OCI-LY3 (cell line): ENCODE measurements at regions not wholly inside any gene's neighbourhood (a gene's known extent, or its start where the extent isn't known, plus 50 kb on each side); places are given as distances from the start of the nearest gene placed in this dataset.

ENCODE experiments used
- H2AFZ ChIP-seq: fragments of 200-600, 300-600 bp; shearing (Covaris generic); 2 replicates; pipeline ENCODE4 v1.6.0; 2014; ENCODE audit warnings: antibody characterized with exemption, low read depth, low read length
- H3K27ac ChIP-seq: fragments of 200-600, 300-600 bp; sonication (generic); 2 replicates; pipeline ENCODE4 v1.5.1; 2014; ENCODE audit warnings: mild to moderate bottlenecking, low read length, moderate library complexity, mixed read lengths
- H3K27me3 ChIP-seq: fragments of 200-600, 300-600 bp; sonication (generic); 2 replicates; pipeline ENCODE4 v1.6.1; 2014; ENCODE audit warnings: low read depth, low read length, mixed read lengths
- H3K36me3 ChIP-seq: fragments of 200-600, 300-600 bp; sonication (generic); replicated peaks from 2 replicates; pipeline ENCODE3; 2014; ENCODE audit warnings: low read depth, low read length, mixed read lengths
- H3K4me1 ChIP-seq: fragments of 300-600, 200-600 bp; sonication (generic); 2 replicates; pipeline ENCODE4 v1.6.1; 2014; ENCODE audit warnings: low read length, mixed read lengths
- H3K4me2 ChIP-seq: fragments of 200-600, 300-600 bp; sonication (generic); 2 replicates; pipeline ENCODE4 v1.6.1; 2014; ENCODE audit warnings: low read length, mixed read lengths
- H3K4me3 ChIP-seq: fragments of 300-600, 200-600 bp; sonication (generic); 2 replicates; pipeline ENCODE4 v1.5.1; 2014; ENCODE audit warnings: antibody characterized with exemption, mild to moderate bottlenecking, low read length, moderate library complexity
- H3K79me2 ChIP-seq: fragments of 300-600, 200-600 bp; shearing (Covaris generic); 2 replicates; pipeline ENCODE4 v1.6.1; 2014; ENCODE audit warnings: mild to moderate bottlenecking, low read length, mixed read lengths
- H3K9ac ChIP-seq: fragments of 300-600, 200-600 bp; shearing (Covaris generic); 2 replicates; pipeline ENCODE4 v1.6.0; 2014; ENCODE audit warnings: mild to moderate bottlenecking, low read length, moderate library complexity
- H3K9me3 ChIP-seq: fragments of 200-600, 300-600 bp; shearing (Covaris generic); 2 replicates; pipeline ENCODE4 v1.6.1; 2014; ENCODE audit warnings: low read length, mixed read lengths; ENCODE audit not compliant: insufficient read depth
- H4K20me1 ChIP-seq: fragments of 200-600, 300-600 bp; sonication (generic); 2 replicates; pipeline ENCODE4 v1.6.1; 2016; ENCODE audit warnings: low read length, mixed read lengths; ENCODE audit not compliant: insufficient read depth
- CTCF ChIP-seq: fragments of 200-600, 300-600 bp; sonication (generic); IDR thresholded peaks from 2 replicates; pipeline ENCODE4 v1.5.1; 2014; ENCODE audit warnings: antibody characterized with exemption, low read length, low read depth
- EZH2phosphoT487 ChIP-seq: fragments of 200-600 bp; shearing (Covaris generic); IDR thresholded peaks from 2 replicates; pipeline ENCODE4 v1.6.1; 2018; ENCODE audit warnings: antibody characterized with exemption, mixed run types, low read depth

GRCh38 chr5:86881493-86882090 lies 263.9 kb downstream of the COX7C start:
- H4K20me1 ChIP-seq, result no peaks in the 10 kb centered on the region
- no peaks in the 10 kb centered on the region for H3K9me3 ChIP-seq
- no peaks in the 10 kb centered on the region for H3K79me2 ChIP-seq
- H3K27me3 ChIP-seq, result no peaks in the 10 kb centered on the region
- H2AFZ ChIP-seq, result no peak overlapping the region
- H3K4me1 ChIP-seq, result no peaks in the 10 kb centered on the region
- TF ChIP-seq EZH2phosphoT487, result no peak
- no peak for TF ChIP-seq CTCF
- no peak overlapping the region for H3K4me3 ChIP-seq
- H3K4me2 ChIP-seq, result no peak overlapping the region
- no peaks in the 10 kb centered on the region for H3K36me3 ChIP-seq
- no peak overlapping the region for H3K27ac ChIP-seq
- H3K9ac ChIP-seq, result no peak overlapping the region

- Histone ChIP-seq H3K79me2 (no peaks in the 10 kb centered on the region), H3K4me1 (no peaks in the 10 kb centered on the region), H3K27me3 (no peaks in the 10 kb centered on the region), H3K9me3 (no peaks in the 10 kb centered on the region), H3K9ac (no peak overlapping the region), H3K4me2 (no peak overlapping the region), H4K20me1 (no peaks in the 10 kb centered on the region), H3K27ac (no peak overlapping the region), H3K4me3 (no peak overlapping the region), H3K36me3 (no peaks in the 10 kb centered on the region), H2AFZ (no peak overlapping the region)
- TF ChIP-seq EZH2phosphoT487 (no peak), CTCF (no peak)
Observed at GRCh38 chr5:86884608-86885007, 266.9 kb downstream of the COX7C start.

GRCh38 chr5:86885011-86885410 lies 267.3 kb downstream of the COX7C start:
- H3K79me2 ChIP-seq, result no peaks in the 10 kb centered on the region
- no peak overlapping the region for H2AFZ ChIP-seq
- H3K27ac ChIP-seq, result no peak overlapping the region
- no peaks in the 10 kb centered on the region for H3K4me1 ChIP-seq
- H3K9me3 ChIP-seq, result no peaks in the 10 kb centered on the region
- no peaks in the 10 kb centered on the region for H4K20me1 ChIP-seq
- no peak for TF ChIP-seq CTCF
- TF ChIP-seq EZH2phosphoT487, result no peak
- no peaks in the 10 kb centered on the region for H3K27me3 ChIP-seq
- no peak overlapping the region for H3K9ac ChIP-seq
- no peak overlapping the region for H3K4me2 ChIP-seq
- H3K36me3 ChIP-seq, result no peaks in the 10 kb centered on the region
- no peak overlapping the region for H3K4me3 ChIP-seq

- Histone ChIP-seq H2AFZ (no peak overlapping the region), H3K27me3 (no peaks in the 10 kb centered on the region), H3K36me3 (no peaks in the 10 kb centered on the region), H4K20me1 (no peaks in the 10 kb centered on the region), H3K27ac (no peak overlapping the region), H3K79me2 (no peaks in the 10 kb centered on the region), H3K9me3 (no peaks in the 10 kb centered on the region), H3K4me1 (no peaks in the 10 kb centered on the region), H3K4me3 (no peak overlapping the region), H3K4me2 (no peak overlapping the region), H3K9ac (no peak overlapping the region)
- no peak for TF ChIP-seq CTCF
- no peak for TF ChIP-seq EZH2phosphoT487
Observed at GRCh38 chr5:86885489-86886230, 267.9 kb downstream of the COX7C start.
